Mesodermal cell (in vitro differentiated cells): ENCODE measurements at regions not wholly inside any gene's neighbourhood (a gene's known extent, or its start where the extent isn't known, plus 50 kb on each side); places are given as distances from the start of the nearest gene placed in this dataset.
"Not testable (repeated sequence)": the region's sequence is repeated elsewhere in the genome, so short reads cannot be mapped to it uniquely, and the experiment has no call there.

ENCODE experiments used
- H3K27ac ChIP-seq: 2 replicates; pipeline ENCODE4 v1.7.0; 2013; ENCODE audit warnings: mild to moderate bottlenecking, low read depth, low read length, moderate library complexity; ENCODE audit not compliant: severe bottlenecking
- H3K36me3 ChIP-seq: 2 replicates; pipeline ENCODE4 v1.7.1; 2013; ENCODE audit warnings: mild to moderate bottlenecking, low read length, moderate library complexity; ENCODE audit not compliant: control insufficient read depth, insufficient read depth
- H3K4me1 ChIP-seq: one replicate; pipeline ENCODE4 v1.7.1; 2013; ENCODE audit warnings: mild to moderate bottlenecking, low read length; ENCODE audit not compliant: insufficient read depth, control insufficient read depth, poor library complexity, severe bottlenecking
- H3K4me3 ChIP-seq: 2 replicates; pipeline ENCODE4 v1.7.0; 2013; ENCODE audit warnings: low read length, control low read depth, mild to moderate bottlenecking; ENCODE audit not compliant: insufficient read depth, poor library complexity, severe bottlenecking; ENCODE audit errors: extremely low read depth
- H3K9me3 ChIP-seq: 2 replicates; pipeline ENCODE4 v1.7.1; 2013; ENCODE audit warnings: mild to moderate bottlenecking, low read length, moderate library complexity; ENCODE audit not compliant: control insufficient read depth
- WGBS, 2 experiments: methylation state at CpG; one replicate each; pipeline ENCODE4 v1.1.5; 2013; ENCODE audit warnings: missing lambda C conversion rate in 2 of 2; ENCODE audit not compliant: insufficient coverage in 2 of 2; 5-methylcytosine and 5-hydroxymethylcytosine counted together

DNA sequence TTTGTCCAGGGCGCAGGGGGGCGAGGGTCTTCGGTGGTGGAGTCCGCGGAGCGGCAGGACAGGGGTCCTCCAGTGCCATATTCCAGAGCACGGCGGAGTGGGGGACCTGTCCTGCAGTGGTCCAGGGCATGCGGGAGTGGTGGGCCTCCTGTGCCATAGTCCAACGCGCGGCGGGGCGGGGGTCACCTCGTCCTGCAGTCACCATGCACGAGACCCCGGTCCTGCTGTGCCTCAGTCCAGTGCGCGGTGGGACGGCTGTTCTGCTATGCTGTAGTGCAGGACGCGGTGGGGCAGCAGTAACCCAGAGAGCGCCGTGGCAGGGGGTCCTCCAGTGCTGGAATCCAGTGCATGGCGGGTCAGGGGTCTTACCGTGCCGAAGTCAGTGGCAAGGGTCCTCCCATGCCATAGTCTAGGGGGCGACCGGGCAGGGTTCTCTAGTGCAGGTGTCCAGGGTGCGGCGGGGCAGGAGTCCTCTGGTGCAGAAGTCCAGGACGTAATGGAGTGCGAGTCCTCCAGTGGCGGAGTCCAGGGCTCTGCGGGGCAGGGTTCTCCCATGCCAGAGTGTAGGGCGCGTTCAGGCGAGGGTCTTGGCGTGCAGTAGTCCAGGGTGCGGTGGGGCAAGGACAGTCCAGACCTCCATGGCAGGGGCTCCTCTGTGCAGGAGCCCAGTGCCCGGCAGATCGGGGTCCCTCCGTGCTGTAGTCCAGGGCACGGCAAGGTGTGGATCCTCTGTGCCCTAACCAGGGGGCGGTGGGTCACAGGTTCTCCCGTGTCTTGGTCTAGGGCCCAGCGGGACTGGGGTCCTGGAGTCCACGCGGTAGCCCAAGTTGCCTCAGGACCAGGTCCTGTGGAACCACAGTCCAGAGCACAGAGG, 130.4 kb downstream of the CCDC74A start:
- no peaks in the 10 kb centered on the region for H3K4me1 ChIP-seq
- H3K27ac ChIP-seq, result no peak overlapping the region
- no peaks in the 10 kb centered on the region for H3K9me3 ChIP-seq
- 95 to 96% methylated on average over 40 to 48 of the region's 49 CpGs for WGBS, 2 experiments
- H3K4me3 ChIP-seq, result no peak overlapping the region
- no peaks in the 10 kb centered on the region for H3K36me3 ChIP-seq

DNA sequence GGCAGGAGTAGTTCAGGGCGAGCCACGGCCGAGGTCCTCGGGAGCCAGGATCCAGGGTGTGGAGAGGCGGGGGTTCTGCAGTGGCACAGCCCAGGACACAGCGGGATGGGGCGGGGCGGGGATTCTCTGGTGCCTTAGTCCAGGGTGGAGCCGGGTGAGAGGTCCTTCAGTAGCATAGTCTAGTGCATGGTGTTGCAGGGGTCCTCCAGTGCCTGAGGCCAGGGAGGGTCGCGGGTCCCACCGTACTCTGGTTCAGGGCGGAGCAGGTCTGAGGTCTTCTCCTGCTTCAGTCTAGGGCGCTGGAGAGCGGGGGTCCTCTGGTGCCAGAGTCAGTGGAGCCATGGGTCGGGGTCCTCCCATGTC, 131.1 kb downstream of the CCDC74A start:
- Histone ChIP-seq H3K4me1 (no peaks in the 10 kb centered on the region), H3K9me3 (no peaks in the 10 kb centered on the region), H3K36me3 (no peaks in the 10 kb centered on the region), H3K27ac (no peak overlapping the region), H3K4me3 (no peak overlapping the region)
- 95 to 96% methylated on average over 11 to 14 of the region's 16 CpGs for WGBS, 2 experiments

DNA sequence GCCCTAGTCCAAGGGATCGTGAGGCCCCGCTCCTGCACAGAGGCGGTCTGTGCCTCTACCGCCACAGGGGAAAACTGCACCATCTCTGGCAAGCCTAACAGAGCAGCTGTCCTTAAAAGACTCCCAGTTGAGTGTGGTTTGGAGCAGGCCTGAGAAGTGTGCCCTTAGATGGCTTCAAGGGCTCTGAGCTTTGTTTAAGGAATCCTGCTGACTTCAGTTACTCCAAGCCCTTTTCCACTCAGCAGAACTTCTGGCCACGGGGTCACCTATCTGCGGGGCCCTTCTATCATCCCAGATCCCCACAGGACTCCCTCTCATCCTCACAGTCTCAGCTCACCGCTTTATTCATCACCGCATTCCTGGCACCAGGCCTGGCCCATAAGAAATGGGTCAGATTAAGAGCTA, 131.5 kb downstream of the CCDC74A start:
- WGBS, 2 experiments, result 96 to 97% methylated on average over 5 to 6 of the region's 8 CpGs
- H3K27ac ChIP-seq, result no peak overlapping the region

DNA sequence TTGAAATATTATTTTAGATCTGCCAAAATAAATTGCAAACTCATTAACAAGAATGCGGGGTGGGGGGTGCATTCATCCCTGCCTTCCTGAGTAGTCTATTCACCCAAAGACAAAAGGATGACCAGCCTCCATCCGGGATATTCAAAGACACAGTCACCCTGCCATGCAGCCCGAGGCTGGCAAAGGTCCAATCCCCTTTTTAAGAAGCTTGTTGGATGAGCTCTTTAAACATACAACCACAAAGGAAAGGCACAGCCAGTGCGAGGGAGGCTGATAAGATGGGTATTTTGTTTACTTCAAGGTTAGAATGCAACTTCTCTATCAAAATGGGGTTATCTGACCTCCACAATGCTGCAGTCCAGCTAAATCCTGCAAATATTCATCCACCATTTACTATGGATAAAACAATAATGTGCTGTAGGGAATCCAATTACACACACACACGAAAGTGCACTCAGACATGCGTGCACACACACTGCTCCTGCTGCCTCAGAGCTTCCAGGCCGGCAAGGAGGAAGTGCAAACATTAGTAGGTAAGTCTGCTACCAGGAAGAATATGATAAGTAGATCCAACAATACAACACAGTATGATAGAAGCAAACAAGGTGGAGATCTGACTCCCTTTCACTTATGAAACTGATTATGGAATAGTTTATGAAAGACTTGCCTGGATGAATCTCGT, 133.6 kb downstream of the CCDC74A start:
- H3K4me1 ChIP-seq, H3K4me3 ChIP-seq, H3K27ac ChIP-seq, H3K9me3 ChIP-seq, H3K36me3 ChIP-seq: not testable (repeated sequence)
- 0 to 33% methylated on average over 1 to 3 of the region's 8 CpGs for WGBS, 2 experiments

More for the DNA sequence above, 131.5 kb downstream of the CCDC74A start:
- Histone ChIP-seq H3K4me3 (no peak overlapping the region), H3K36me3 (no peaks in the 10 kb centered on the region), H3K4me1 (no peaks in the 10 kb centered on the region), H3K9me3 (no peaks in the 10 kb centered on the region)

DNA sequence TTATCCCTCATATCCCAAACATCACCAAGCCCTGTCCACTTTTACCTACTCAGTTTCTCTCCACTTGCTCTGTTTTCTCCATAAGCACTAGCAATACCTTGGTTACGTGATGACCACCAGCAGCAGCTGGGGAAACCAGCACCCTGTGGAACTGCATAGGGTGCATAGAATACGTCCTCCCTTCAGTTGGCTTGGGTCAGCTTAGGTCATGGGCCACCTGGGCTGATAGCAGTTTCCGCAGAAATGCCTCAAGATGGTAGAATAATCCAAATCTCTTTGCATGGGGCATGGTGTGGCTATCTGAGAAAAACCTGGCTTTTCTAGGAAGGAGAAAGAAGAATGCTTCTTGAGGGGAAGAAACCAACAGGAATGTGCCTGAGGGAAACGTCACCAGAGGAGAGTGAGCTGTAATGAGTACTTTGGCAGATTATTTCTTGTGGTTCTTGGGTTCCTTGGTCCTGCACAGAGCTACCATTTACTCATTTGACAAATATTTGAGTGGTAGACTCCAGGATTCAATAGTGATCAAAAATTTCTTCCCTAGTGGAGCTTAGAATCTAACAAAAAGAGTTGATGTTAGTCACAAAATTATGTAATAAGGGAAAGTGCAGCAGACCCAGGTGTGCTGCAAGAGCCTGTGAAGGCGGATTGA, 134.3 kb downstream of the CCDC74A start:
- H3K4me3 ChIP-seq, H3K9me3 ChIP-seq, H3K36me3 ChIP-seq, H3K4me1 ChIP-seq, H3K27ac ChIP-seq: not testable (repeated sequence)
- 98 to 100% methylated on average over 3 to 5 of the region's 5 CpGs for WGBS, 2 experiments

DNA sequence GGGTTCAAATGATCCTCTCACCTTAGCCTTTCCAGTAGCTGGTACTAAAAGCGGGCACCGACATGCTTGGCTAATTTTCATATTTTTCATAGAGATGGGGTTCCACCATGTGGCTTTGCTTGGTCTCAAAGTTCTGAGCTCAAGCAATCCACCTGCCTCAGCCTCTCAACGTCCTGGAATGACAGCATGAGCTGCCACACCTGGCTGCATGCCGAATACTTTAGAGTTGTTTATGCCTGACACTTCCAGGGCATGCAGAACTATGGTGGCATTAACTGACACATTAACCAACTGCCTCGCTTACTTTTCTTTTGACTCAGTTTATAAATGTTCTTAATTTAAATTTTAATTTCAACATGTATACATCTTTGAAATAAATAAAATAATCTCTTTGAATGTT, 135.8 kb downstream of the CCDC74A start:
- not testable (repeated sequence) for H3K36me3 ChIP-seq, H3K4me1 ChIP-seq, H3K27ac ChIP-seq, H3K4me3 ChIP-seq
- 85 to 92% methylated on average over 2 to 3 of the region's 5 CpGs for WGBS, 2 experiments
- H3K9me3 ChIP-seq, result peaks cover 12% of the 10 kb centered on the region

DNA sequence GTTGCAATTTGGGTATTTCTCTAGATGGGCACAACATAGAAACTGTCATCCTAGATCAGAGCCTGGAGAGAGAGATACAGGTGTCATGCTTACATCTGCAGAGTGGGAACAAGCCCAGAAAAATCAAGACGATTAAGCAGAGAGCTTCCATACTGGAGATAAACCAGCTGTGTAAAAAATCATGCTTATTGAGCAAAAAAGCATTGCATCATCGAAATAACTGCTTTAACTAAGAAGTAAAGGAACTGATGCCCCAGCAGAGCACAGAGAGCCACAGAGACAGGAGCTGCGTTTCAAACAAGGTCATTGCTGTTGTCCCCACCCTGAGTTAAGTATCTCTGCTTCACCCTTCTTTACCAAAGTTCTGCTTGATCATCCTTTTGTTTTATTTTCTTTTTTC, 138.0 kb downstream of the CCDC74A start:
- not testable (repeated sequence) for H3K4me3 ChIP-seq
- WGBS, 2 experiments, result 75 to 91% methylated on average over 1 to 2 of the region's 3 CpGs

DNA sequence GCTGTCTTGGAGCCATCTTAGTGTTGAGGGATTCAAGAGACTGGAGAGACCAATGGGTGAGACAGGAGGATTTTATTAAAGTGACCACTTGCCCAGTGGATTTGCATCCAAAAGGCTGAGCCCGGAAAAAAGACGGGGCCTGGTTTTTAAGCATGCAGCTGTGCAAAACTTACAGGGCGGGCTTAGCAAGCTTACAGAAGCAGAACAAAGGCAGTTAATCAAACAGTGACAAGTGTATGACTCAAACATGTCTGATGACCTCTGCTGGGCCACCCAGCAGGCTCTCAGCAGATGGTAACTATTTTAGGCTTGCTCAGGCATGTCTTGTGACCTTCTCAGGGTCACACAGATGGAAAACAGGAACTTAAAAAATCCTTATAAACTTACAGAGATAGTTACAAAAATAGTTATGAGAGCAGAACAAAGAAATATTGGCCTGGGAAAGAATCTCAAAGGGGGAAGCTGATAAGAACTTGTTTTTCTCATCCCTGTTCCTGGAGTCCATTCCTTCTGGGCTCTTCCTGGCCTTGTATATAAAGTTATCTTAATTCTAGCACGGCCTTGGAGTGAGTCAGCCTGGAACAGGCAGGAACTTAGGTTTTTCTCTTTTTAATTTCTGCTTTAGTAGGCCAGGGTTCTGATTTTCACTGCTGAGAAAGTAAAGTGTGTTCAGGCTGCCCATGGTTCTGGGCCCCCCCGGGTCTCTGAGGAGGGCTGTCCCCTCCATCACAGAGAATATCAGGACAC, 141.3 kb downstream of the CCDC74A start:
- Histone ChIP-seq H3K27ac (peak overlapping the region; percentile 86), H3K9me3 (peaks cover 21% of the 10 kb centered on the region)
- not testable (repeated sequence) for H3K36me3 ChIP-seq, H3K4me1 ChIP-seq, H3K4me3 ChIP-seq
- WGBS, 2 experiments, result 76 to 78% methylated on average over 3 of the region's 5 CpGs

More for the DNA sequence above, 138.0 kb downstream of the CCDC74A start:
- H3K27ac ChIP-seq, H3K36me3 ChIP-seq, H3K4me1 ChIP-seq: not testable (repeated sequence)
- peaks cover 21% of the 10 kb centered on the region for H3K9me3 ChIP-seq

DNA sequence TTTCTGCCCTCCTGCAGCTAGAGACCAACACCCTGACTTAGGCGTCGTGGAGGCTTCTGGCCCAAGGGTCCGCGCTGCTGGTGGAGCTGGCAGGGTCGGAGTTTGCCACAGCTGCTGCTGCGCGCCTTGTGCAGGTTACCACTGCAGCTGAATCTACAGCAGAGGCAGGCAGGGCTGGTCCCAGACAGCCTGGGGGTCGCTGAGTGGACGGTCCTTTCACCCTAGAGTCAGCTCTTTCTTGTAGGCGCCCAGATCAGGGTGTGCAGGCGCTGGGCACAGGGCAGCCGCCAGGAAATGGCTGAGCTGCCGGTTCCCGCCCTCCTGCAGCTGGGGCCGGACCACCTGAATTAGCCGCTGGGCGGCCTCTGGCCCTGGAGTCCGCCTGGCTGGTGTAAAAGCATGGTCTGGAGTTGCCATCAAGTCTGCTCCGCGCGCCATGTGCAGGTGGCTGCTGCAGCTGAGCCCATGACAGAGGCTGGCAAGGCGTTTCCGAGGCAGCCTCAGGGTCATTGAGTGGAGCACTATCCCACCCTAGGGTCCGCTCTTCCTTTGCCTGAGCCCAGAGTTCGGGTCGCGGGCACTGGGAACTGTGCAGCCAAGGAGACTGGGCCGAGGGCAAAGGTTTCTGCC, 144.3 kb downstream of the CCDC74A start:
- H3K4me1 ChIP-seq, H3K36me3 ChIP-seq, H3K27ac ChIP-seq, H3K4me3 ChIP-seq: not testable (repeated sequence)
- H3K9me3 ChIP-seq, result peaks cover 21% of the 10 kb centered on the region
- 89 to 93% methylated on average over 22 to 24 of the region's 28 CpGs for WGBS, 2 experiments
